ENCODE measurements at regions not wholly inside any gene's neighbourhood (a gene's known extent, or its start where the extent isn't known, plus 50 kb on each side); places are given as distances from the start of the nearest gene placed in this dataset.

DNA sequence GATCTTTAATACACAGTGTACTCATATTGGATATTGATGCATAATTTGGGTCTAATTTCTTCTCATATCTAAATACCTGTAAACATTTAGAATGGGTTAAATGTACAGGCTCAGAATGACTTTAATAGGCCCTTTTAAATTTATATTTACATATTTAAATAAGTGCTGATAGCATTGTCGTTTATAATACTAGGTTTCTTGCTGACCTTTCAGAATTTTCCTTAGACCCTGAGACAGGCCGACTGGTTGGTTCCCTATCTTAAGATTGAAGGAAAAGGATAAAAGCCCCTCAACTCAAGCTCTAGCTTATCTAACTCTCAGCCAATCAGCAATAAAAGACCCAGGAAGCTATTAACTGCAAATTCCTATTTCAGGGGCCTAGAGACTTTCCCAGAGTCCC, 67.8 kb upstream of the HNMT start:
- H3K4me3 ChIP-seq (ENCODE audit: low read depth in 2 of 2, low read length in 1 of 2): no peak overlapping the region
- ChIA-PET POLR2A (no interaction called here), CTCF (interaction anchor here (1.5 to 2.0 kb wide), 2 partner anchors 8 to 10 kb away, joined by 5 to 6 read pairs; no protein-coding TSS in a partner anchor)
- no peak overlapping the region for H3K27ac ChIP-seq (ENCODE audit: low read depth in 2 of 2, low read length in 1 of 2)
- no peaks in the 10 kb centered on the region for H3K9me2 ChIP-seq
- H3K36me3 ChIP-seq (replicated peaks in 1 of 2; ENCODE audit: control insufficient read depth in 1 of 2, insufficient read depth in 2 of 2, low read length in 1 of 2): no peaks in the 10 kb centered on the region
- no peaks in the 10 kb centered on the region for H3K4me1 ChIP-seq (ENCODE audit: control insufficient read depth in 1 of 2, insufficient read depth in 2 of 2, low read depth in 1 of 2, low read length in 1 of 2)
- TF ChIP-seq PBX3 (IDR thresholded peaks at IDR 0.05) (no peak), ELF1 (IDR thresholded peaks at IDR 0.05) (no peak)
- TF ChIP-seq, protein P1, sequence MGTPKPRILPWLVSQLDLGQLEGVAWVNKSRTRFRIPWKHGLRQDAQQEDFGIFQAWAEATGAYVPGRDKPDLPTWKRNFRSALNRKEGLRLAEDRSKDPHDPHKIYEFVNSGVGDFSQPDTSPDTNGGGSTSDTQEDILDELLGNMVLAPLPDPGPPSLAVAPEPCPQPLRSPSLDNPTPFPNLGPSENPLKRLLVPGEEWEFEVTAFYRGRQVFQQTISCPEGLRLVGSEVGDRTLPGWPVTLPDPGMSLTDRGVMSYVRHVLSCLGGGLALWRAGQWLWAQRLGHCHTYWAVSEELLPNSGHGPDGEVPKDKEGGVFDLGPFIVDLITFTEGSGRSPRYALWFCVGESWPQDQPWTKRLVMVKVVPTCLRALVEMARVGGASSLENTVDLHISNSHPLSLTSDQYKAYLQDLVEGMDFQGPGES (IDR thresholded peaks at IDR 0.05; ENCODE audit: low read depth, low read length): no peak
- TF ChIP-seq, protein P2, sequence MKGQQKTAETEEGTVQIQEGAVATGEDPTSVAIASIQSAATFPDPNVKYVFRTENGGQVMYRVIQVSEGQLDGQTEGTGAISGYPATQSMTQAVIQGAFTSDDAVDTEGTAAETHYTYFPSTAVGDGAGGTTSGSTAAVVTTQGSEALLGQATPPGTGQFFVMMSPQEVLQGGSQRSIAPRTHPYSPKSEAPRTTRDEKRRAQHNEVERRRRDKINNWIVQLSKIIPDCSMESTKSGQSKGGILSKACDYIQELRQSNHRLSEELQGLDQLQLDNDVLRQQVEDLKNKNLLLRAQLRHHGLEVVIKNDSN (IDR thresholded peaks at IDR 0.05; ENCODE audit: borderline replicate concordance, low read depth): no peak
- H2AFZ ChIP-seq (ENCODE audit: low read depth): no peak overlapping the region
- H3K9me3 ChIP-seq: no peaks in the 10 kb centered on the region
- H3K9ac ChIP-seq: no peak overlapping the region
- H3K4me2 ChIP-seq: no peak overlapping the region
- H3K79me2 ChIP-seq (ENCODE audit: insufficient read depth): no peaks in the 10 kb centered on the region
- DNase-seq: no peak
- H3K27me3 ChIP-seq (ENCODE audit: insufficient read depth): no peaks in the 10 kb centered on the region
- no peaks in the 10 kb centered on the region for H3F3A ChIP-seq (replicated peaks; ENCODE audit: insufficient read depth)
- H4K20me1 ChIP-seq (ENCODE audit: insufficient read depth): no peaks in the 10 kb centered on the region
- WGBS (ENCODE audit: low lambda C conversion rate): 55% methylated on average over 2 of the region's 2 CpGs

- no peak for TF ChIP-seq RFX5 (IDR thresholded peaks at IDR 0.05; ENCODE audit: low read length)
- TF ChIP-seq GABPA (IDR thresholded peaks at IDR 0.05; ENCODE audit: low read depth): no peak
- no peak for TF ChIP-seq SMC3 (IDR thresholded peaks at IDR 0.05; ENCODE audit: low read depth, low read length)
- no peak for TF ChIP-seq EP300 (IDR thresholded peaks at IDR 0.05; ENCODE audit: borderline replicate concordance in 1 of 2, low read depth in 1 of 2, low read length in 1 of 2)
- no peak for TF ChIP-seq POLR2AphosphoS5 (IDR thresholded peaks at IDR 0.05; ENCODE audit: low read depth, low read length)
- TF ChIP-seq, protein P2 (IDR thresholded peaks at IDR 0.05; ENCODE audit: borderline replicate concordance, low read depth): no peak
- TF ChIP-seq RAD21 (IDR thresholded peaks at IDR 0.05; ENCODE audit: low read length): no peak
- TF ChIP-seq NFIC (IDR thresholded peaks at IDR 0.05; ENCODE audit: borderline replicate concordance): no peak
- no peak for TF ChIP-seq REST (IDR thresholded peaks at IDR 0.05; ENCODE audit: low read depth, low read length)
- TF ChIP-seq TCF12 (IDR thresholded peaks at IDR 0.05): no peak
- TF ChIP-seq, protein P1 (IDR thresholded peaks at IDR 0.05; ENCODE audit: low read depth, low read length): no peak
- Histone ChIP-seq H3K79me2 (ENCODE audit: insufficient read depth) (no peaks in the 10 kb centered on the region), H3K4me3 (ENCODE audit: low read depth in 2 of 2, low read length in 1 of 2) (no peak overlapping the region), H3F3A (replicated peaks; ENCODE audit: insufficient read depth) (no peaks in the 10 kb centered on the region), H3K9me3 (no peaks in the 10 kb centered on the region), H3K4me2 (no peak overlapping the region), H2AFZ (ENCODE audit: low read depth) (no peak overlapping the region), H3K27me3 (ENCODE audit: insufficient read depth) (no peaks in the 10 kb centered on the region), H3K9me2 (no peaks in the 10 kb centered on the region), H3K4me1 (ENCODE audit: control insufficient read depth in 1 of 2, insufficient read depth in 2 of 2, low read depth in 1 of 2, low read length in 1 of 2) (no peaks in the 10 kb centered on the region), H3K27ac (ENCODE audit: low read depth in 2 of 2, low read length in 1 of 2) (no peak overlapping the region), H4K20me1 (ENCODE audit: insufficient read depth) (no peaks in the 10 kb centered on the region), H3K36me3 (replicated peaks in 1 of 2; ENCODE audit: control insufficient read depth in 1 of 2, insufficient read depth in 2 of 2, low read length in 1 of 2) (no peaks in the 10 kb centered on the region), H3K9ac (no peak overlapping the region)
- CTCF ChIA-PET: interaction anchor here (0.8 to 1.5 kb wide), 2 partner anchors 8 to 918 kb away, joined by 3 to 6 read pairs; no protein-coding TSS in a partner anchor
- WGBS (ENCODE audit: low lambda C conversion rate): 79% methylated on average over 1 of the region's 1 CpG
- DNase-seq: no peak
- POLR2A ChIA-PET: no interaction called here
These were observed 67.2 kb upstream of the HNMT start for GRCh38 chr2:137897082-137897481.
